ENCODE measurements at regions not wholly inside any gene's neighbourhood (a gene's known extent, or its start where the extent isn't known, plus 50 kb on each side); places are given as distances from the start of the nearest gene placed in this dataset.

DNA sequence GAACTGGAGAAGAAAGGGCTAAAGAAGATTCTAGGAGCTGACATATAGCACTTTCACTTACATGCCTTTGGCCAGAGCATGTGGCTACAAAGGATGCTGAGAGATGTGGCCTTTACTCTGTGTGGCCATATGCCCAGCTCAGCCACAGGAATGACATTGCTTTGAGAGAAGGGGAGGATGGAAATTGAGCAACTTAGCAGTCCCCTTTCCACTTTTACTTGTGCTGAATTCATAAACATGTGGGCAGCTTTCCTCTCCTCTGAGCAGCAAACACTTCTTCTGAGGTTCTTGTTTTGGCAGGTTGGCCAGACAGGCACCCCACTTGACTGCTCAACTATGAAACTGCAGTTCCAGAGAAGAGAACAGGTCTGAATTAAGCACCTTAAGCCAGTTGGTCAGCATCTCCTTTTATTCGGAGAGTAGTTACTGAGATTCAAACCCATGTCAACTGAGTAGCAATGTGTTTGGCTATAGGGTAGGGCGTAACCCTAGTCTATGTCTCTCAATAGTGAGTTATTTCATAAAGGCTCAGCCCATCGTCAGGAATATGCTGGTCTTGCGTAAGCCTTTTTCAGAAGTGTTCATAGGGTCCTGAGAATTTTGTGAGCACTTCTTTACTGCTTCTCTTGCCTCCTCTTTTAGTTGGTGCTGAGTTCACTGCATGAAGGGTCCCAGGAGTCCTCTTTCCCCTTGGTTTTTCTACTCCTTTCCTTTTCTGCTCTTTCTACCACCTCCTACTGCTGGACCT, 134.5 kb downstream of the PALM2AKAP2 start:
- DNase-seq = peak in 1 of 2 donors; percentile 0

DNA sequence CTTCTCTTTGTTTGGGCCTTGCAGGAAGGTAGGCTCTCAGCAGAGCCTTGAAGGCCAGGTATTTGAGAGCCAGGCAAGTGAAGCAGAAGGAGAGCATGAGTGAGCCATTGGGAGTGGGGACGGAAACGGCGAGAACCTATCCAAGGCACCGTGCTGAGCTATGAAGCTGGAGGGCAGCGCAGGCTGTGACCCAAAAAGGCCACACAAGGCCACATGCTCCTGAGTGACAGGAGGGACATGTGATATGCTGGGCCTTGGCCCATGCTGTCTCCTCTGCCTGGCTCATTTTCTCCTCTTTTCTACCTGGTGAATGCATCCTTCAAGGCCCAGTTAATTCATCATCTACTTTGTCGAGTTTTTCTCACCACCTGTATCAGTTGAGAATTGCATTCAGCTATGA, 136.3 kb downstream of the PALM2AKAP2 start:
- no peak for DNase-seq

DNA sequence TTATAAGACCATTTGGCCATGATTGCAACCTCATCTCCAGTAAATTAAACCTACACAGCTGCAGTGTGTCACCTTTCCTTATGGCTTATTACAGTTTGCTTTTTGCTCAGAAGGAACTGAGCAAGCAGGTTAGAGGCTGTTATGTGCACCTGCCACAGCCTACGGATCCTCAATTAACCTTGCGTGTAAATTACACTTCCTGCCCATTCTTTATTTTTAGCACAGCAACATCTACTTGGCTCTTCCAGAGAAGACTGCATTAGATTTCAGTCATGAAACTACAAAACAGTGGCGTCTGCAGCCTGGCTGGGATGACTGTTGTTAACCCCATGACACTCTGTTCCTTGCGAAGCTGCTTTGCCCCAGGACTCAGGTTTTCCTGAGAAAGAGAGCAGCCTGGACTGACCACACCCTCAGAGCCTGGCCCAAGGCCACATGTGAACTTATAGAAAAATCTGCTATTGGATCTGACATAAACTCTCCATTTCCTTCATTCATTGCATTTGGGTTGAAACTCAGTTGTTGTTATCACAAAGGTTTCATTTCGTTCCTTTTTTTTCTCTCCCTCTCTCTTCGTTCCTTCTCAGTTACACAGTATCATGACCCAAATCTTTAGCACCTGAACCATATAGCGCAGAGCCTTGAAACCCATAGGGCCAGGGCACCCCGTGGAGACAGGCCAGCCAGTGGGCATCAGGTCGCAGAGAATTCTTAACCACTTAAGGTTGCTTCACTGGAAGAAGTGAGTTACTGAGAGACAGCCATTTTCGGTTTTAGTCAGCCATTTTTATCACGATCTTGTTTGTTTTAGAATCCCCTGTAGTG, 138.6 kb downstream of the PALM2AKAP2 start:
- DNase-seq = no peak

DNA sequence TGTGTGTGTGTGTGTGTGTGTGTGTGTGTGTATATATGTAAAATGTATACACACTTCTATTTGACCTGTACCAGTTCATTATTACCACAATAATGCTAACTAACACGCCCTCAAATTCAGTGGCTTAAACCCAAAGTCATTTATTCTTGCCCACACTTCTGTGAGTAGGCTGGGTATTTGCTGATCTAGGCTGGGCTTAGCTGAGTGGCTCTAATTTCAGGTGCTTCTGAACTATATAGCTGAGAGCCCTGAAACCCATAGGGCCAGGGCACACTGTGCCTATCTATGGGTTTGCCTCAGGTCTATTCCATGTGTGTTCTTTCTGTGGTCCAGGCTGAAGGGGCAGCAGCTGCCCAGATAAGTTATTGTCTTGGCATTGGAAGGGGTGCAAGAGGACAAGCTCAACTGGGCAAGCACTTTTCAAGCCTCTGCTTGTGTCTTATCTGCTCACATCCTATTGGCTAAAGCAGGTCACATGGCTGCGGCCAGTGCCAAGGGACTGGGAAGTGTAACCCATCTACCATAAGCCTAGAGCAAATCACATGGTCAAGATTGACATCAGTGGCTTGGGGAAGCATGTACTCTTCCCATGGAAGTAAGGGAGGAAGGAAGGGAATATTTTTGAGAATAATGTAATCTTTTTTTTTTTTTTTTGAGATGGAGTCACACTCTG, 139.9 kb downstream of the PALM2AKAP2 start:
- no peak for DNase-seq

DNA sequence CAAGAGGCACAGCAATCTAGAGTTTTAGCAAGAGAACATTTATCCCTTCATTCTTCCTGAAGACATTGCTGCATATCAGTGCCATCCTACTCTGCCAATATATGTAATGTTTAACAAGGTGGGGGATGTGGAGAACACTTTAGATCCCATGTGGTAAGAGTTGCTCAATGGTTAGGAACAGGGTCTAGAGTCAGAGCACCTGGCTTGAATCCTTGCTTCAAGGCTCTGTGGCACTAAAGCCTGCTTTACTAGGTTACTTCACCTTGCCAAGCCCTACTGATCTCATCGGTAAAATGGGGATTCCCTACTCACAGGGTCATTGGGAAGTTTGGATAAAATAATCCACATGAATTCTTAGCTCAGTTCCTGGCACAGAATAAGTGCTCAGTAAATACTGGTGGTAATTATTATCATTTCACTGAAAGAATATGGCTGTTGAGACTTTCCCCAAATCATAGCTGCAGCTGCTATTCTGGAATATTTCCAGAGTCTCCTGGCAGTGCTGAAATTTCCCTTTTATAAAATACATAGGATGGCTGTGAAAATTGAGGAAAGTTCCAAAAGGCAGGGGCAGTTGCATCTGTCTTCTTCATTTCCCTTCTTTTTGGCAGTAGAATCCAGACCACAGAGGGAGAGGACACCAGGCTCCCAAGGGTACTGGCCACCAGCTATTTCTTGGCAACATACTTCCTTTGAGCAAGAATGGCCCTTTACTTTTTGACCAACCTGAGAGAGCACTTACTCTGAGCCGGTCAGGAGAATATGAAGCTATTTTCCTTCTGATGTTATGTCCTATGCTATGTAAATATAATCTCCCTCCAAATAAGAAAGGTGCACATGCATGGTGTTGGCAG, 142.8 kb downstream of the PALM2AKAP2 start:
- no peak for DNase-seq

DNA sequence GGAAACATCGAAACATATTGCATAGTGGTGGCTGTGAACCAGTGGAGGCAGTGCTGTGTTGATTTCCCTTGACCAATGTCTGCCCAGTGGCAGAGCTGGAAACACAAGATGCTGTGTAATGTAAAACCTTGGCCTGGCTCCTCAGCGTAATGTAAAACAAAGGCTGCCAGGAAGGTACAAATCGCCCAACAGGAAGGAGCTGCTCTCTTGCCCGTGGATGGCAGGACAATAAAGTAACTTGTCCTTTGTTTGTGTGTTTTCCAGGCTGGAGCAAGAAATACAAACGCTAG, 143.4 kb downstream of the PALM2AKAP2 start:
- DNase-seq = no peak

DNA sequence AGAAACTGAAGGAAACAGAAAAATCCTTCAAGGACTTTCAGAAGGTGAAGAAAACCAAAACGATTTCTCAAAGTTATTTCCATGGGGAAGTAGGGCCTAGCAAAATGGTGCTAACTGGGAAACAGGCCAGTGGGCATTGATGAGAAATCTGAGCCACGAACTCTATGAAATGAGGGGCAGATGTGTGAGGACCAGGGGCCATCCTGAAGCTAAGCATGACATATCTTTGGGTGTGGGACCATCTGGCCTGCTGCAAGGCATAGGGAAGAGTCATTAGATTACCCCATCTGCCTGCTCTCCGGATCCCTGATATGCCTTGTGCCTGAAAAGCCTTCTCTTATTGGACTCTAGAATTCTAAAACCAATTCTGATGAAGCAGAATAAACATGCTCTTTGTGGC, 143.8 kb downstream of the PALM2AKAP2 start:
- no peak for DNase-seq

DNA sequence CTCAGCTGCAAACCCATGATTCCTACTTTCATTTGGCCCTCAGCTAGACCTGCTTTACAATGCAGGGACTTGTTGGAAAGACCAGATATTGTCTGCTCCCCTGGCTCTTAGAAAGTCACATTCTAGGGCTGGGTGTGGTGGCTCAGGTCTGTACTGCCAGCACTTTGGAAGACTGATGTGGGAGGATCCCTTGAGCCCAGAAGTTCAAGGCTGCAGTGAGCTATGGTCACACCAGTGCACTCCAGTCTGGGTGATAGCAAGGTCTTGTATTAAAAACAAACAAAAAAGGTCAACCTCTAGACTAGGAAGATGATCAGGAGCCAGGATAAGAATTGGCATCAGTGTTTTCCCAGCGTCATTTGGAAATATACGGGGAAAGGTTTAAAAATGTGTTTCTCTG, 145.8 kb downstream of the PALM2AKAP2 start:
- no peak for DNase-seq

DNA sequence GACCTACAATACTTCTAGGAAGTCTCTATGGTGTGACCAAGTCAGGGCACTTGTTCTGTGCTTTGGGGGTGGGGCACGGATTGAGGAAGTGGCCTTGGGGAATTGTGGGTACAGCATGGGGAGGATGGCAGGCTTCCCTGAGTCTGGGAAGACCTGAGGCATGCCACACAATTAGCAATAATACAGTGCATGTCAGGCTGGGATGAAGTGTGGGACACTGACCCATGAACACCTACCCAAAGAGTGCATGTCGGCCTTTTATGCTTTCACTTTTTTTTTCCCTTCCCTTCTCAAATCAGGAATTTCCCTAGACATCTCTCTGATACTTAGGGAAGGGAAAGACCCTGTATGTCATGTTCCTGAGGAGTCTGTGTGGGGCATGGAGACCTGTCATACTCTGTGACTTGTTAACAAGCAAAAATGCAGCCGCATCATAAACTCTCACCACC, 146.4 kb downstream of the PALM2AKAP2 start:
- DNase-seq = peak; percentile 46 to 59

DNA sequence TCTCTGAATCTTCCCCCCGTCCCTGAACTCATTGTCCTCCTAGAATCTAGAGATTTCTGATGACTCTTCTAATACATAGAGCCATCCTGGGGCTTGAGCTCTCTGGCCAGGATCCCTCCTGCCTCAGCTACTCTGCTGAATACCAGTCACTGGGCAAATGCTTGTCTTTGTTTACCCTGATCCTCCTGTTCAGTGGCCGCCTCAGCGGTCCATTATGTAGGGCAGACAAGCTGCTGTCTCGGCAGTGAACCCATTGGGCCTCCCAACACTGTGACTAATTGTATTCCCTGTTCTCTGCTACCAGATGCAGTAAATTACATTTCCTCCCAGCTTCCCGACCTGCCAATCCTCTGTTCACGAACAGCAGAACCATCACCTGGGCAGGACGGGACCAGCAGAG, 151.6 kb downstream of the PALM2AKAP2 start:
- DNase-seq = no peak

DNA sequence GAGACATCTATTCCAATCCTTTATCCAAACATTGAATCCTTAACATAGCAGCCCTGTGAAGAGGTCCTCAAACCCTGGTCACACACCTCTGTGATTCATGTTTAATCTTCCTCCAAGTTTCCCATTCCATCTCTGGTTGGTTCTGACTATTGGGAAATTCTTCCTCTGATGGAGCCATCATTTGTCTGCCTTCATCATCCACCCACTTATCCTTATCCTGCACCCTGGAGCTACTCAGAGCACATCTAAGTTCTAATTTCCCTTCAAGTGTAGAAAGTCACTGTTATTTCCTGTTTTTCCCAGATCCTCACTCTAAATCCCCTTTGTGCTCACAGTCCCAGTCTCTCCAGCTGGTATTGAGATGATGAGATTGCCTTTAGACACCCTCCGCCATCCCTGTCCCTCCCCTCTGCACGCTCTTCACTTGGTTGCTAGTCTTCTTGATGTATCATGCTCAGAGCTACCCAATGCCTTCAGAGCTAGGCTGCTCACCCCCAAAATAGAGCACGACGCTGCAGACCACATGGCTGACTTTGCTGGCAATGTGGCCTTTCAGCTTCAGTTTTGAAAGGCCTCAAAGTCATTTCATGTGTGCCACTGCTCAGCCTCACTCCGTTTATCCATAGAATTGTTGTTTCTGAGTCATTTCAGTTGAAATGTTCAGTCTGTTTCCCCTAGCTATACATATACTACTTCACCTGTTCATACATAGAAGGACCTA, 154.3 kb downstream of the PALM2AKAP2 start:
- DNase-seq = no peak

DNA sequence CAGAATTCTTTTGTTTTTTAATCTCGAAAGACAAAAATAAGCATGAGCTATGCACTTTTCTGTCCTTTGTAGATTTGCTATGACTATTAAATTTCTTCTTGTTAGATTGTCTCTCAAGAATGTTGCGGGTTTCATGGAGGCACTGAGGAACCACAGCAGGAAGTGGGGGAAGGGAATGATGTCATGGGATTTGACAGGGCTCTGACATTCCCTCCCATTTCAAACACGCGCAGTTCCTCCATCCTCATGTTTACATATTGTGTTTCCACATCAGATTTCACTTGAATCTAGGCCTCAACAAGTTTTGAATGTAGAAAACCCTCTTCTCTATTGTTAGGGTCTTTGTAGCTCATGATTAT, 154.8 kb downstream of the PALM2AKAP2 start:
- peak; percentile 38 to 65 for DNase-seq

DNA sequence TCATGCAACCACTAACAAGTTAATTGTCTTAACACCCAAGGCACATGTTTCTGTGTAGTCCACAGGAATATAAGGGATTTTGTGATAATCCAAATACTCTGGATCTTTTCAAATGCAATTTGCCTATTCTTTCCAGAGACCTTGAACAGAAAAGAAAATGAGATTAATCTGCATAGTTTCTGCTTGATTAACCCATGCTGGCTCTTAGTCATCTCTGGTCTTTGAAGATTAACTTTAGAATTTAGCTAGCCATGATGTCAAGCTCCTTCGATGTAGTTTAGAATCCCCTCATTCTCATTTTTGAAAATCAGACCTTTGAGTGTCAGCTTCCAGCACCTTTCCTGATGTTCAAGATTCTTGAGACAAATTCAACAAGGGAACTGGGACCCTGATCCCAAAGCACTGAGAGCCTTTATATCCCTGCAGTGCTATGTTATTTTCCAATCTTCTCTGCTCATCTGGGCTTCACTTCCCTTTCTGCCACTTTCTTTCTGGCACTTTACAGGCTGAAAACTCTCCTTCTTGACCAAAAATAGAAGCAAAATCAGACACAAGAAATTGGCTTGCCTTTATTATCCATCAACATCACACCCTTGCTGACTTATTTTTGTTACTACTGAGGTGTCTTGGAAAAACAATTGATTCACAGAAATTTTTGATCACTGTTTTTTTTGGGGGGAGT, 155.5 kb downstream of the PALM2AKAP2 start:
- DNase-seq = no peak

DNA sequence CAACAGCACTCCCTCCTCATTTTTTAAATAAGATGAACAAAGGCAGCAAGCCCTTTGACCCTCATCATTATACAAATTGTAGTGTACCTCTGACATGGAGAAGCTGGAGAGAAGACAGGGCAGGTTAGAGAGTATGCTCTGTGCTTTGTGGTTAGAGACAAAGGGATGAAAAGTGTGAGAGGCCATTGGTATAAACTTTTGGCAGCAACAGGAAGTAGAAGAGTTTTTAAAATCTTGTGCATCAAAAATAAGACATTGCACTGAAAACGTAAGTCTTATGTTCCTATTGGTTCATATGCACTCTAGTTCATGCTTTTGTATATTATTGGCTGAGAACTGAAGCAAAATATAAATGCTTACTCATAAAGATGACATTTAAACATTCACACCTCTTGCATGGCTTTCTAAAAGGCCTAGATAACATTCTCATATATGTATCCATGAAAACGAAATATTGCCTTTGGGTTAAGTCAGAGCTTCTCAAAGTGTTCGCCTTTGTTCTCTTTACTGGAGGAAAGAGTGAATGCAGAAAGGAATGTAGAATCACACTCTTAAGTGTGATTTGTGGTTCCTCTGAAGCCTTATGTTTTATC, 158.0 kb downstream of the PALM2AKAP2 start:
- DNase-seq = no peak

DNA sequence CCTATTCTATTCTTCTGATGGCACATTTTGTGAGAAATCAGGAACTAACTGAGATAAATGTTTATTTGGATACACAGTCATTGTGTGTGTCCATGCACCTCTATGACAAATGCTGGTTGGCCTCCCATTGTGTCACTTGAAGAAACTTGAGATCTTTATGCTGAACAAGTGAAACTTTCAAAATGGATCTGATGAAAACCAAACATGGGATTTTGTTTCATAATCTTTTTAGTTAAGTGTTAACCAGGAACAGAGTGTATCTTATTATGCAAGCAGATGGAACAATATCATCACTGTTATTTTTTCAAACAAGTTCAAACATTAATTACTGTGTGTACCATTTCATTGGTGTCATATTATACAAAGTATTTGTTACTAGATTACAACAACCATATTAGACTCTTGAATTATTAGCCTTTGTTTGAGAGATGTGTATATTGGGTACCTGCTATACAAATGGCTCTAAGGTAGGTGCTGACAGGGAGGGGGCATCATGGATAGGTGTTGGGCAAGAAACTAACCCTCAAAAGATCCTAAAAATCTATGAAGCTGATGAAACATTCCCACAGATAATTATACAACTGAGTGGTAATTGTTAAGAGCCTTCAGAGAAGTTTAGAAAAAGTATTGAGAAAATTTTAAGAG, 159.8 kb downstream of the PALM2AKAP2 start:
- peak; percentile 50 to 83 for DNase-seq

DNA sequence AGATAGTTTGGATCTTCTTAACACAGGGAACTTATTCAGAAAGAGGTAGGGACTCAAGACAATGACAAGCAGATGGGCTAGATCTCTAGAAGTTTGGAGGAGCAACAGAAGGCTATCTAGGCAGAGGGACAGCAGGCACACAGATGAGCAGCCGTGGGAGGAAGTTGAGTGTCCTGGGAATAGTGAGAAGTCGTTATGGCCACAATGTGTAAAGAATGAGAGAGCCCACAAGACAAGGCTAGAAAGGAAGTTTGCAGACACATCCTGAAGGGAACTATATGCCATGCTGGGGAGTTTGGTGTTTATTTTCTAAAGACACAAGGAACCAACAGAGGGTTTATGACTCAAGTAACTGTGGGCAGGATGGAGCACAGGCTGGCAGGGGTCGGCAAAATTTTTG, 160.6 kb downstream of the PALM2AKAP2 start:
- DNase-seq = peak; percentile 18 to 23

DNA sequence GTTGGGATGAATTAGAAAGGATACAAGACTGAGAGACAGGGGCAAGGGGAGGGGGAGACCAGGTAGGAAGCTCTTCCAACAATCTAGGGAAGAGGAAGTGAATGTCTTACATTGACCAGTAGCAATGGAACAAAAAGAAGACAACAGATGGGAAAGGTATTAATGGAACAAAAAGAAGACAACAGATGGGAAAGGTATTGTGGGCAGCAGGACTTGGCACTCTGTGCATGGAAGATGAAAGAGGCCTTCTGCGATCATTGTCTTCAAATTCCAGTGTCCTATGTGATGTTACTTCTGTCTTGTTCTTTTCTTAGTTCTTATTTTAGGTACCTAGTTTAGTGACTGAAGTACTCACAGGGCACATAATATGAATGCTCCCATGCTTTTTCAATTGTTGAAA, 161.8 kb downstream of the PALM2AKAP2 start:
- DNase-seq = no peak

DNA sequence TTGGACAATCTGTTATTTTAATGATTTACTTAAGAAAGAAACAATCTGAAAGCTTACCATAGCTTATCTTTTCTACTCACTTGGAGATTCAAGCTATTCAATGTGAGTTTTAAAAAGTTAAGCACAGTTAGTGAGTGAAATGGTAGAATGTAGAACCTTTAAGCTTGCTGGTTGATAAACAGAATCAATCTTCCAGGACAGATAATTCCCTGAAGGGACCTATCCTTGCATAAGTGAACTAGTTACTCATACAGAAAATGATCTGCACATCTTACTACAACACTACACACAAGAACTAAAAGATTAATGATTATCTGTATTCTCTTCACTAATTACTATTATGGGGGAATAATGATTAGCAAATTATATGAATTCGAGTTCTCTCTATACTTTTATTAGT, 165.6 kb downstream of the PALM2AKAP2 start:
- DNase-seq = no peak

DNA sequence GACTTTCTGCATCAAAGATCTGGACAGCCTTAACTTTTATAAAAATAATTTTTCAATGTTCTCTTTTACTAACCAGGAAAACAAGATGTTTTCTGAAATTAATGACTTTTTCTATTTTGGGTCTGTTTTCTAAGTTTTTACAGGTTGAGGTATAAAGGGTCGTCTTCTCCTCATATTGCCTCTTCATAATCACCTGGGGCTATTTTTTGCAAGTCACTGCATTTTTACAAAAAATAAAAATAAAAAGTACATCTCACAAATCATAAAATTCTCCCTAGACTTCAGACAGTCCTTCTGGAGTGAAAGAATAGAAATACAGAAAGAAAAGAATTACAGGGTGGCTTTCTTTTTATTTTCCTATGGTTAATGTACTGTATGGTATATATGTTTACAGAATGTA, 168.5 kb downstream of the PALM2AKAP2 start:
- no peak for DNase-seq

DNA sequence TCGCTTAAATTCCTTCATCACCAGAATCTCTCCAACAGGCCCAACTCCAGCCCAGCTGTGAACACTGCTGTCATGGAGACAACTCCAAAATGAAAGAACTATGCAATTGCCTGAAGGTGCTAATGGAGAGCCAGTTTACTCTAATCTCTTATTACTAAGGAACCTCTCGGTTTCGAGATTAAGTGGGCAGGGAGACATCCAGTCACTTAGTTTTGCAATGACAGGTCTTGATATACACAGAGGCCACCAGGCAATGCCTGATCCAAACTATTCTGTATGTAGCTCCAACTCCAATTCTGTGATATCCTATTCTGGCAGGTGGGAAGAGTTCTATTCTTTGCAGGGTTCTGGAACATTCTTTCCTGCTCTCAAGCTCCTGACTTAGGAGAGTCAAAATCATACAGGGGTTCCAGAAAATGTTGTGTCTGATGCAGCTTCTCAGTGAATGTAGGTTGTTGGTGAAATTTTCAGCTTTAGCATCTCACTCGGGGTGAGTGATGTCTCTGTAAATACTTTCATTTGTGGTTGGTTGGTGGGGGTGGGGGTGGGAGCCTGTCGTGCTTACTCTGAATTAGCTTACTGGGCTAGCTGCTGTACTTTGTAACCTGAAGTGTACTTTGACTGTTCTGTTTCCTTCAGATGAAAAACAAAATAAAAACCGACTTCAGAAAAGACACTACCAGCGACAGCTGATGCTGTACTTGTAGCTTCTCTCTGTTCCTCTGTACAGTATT, 170.9 kb downstream of the PALM2AKAP2 start:
- no peak for DNase-seq

Data from inflammatory macrophage (primary cell).